ENCODE measurements at regions not wholly inside any gene's neighbourhood (a gene's known extent, or its start where the extent isn't known, plus 50 kb on each side); places are given as distances from the start of the nearest gene placed in this dataset.
A peak's percentile ranks its signal among the peaks of the same experiment; 100 is the strongest.

- TF ChIP-seq CTCF (IDR thresholded peaks at IDR 0.05; ENCODE audit: insufficient read depth, low read depth, low read length): no peak
- H3K4me3 ChIP-seq (ENCODE audit: low read depth, low read length): no peak overlapping the region
- DNase-seq (ENCODE audit: low read depth): no peak
Measured at GRCh38 chr13:21228738-21229137, 52.3 kb downstream of the MRPL57 start.

GRCh38 chr13:21229241-21230024 lies 53.0 kb downstream of the MRPL57 start:
- TF ChIP-seq CTCF (IDR thresholded peaks at IDR 0.05; ENCODE audit: insufficient read depth, low read depth, low read length): no peak
- H3K4me3 ChIP-seq (ENCODE audit: low read depth, low read length): no peak overlapping the region
- no peak for DNase-seq (ENCODE audit: low read depth)

GRCh38 chr13:21230516-21230915 lies 54.1 kb downstream of the MRPL57 start:
- no peak for TF ChIP-seq CTCF (IDR thresholded peaks at IDR 0.05; ENCODE audit: insufficient read depth, low read depth, low read length)
- no peak for DNase-seq (ENCODE audit: low read depth)
- H3K4me3 ChIP-seq (ENCODE audit: low read depth, low read length): no peak overlapping the region

- no peak for TF ChIP-seq CTCF (IDR thresholded peaks at IDR 0.05; ENCODE audit: insufficient read depth, low read depth, low read length)
- no peak overlapping the region for H3K4me3 ChIP-seq (ENCODE audit: low read depth, low read length)
- peak; percentile 6 for DNase-seq (ENCODE audit: low read depth)
Measured at GRCh38 chr13:21231426-21231940, 55.0 kb downstream of the MRPL57 start.

GRCh38 chr13:21232196-21232595 lies 55.7 kb downstream of the MRPL57 start:
- TF ChIP-seq CTCF (IDR thresholded peaks at IDR 0.05; ENCODE audit: insufficient read depth, low read depth, low read length): peak; percentile 12
- H3K4me3 ChIP-seq (ENCODE audit: low read depth, low read length): no peak overlapping the region
- peak; percentile 85 for DNase-seq (ENCODE audit: low read depth)

GRCh38 chr13:21232599-21232998 lies 56.1 kb downstream of the MRPL57 start:
- no peak for TF ChIP-seq CTCF (IDR thresholded peaks at IDR 0.05; ENCODE audit: insufficient read depth, low read depth, low read length)
- peak; percentile 28 for DNase-seq (ENCODE audit: low read depth)
- H3K4me3 ChIP-seq (ENCODE audit: low read depth, low read length): peak overlapping the region; percentile 50

Measured in fibroblast of villous mesenchyme (primary cell).